Left ventricle myocardium superior (tissue), 1 donor: ENCODE measurements at regions not wholly inside any gene's neighbourhood (a gene's known extent, or its start where the extent isn't known, plus 50 kb on each side); places are given as distances from the start of the nearest gene placed in this dataset.
"Not testable (repeated sequence)": the region's sequence is repeated elsewhere in the genome, so short reads cannot be mapped to it uniquely, and the experiment has no call there.

Experiments used
- ATAC-seq: fragments of 200-7000 bp; cut with Tn5 transposase; one replicate; pipeline ENCODE4 v1.9.1; 2020; ENCODE audit warnings: mild to moderate bottlenecking, moderate library complexity
- DNase-seq: peaks from one replicate; pipeline ENCODE4 v3.0.0-alpha.2; 2020
- intact Hi-C: fragments of 100-400 bp; cut with micrococcal nuclease; formaldehyde crosslinking; loops from one replicate; pipeline ENCODE4 v1.11.0; 2022
- donor health status: DM: no; HTN: yes; CAD: no; lungs with severe emphysema.

GRCh38 chr7:4507886-4508285 lies 174.2 kb upstream of the FOXK1 start:
- ATAC-seq, intact Hi-C loops, DNase-seq: not testable (repeated sequence)

- intact Hi-C loops = no loop called here
- ATAC-seq (no peak), DNase-seq (no peak)
Measured at GRCh38 chr7:4513450-4513849, 168.6 kb upstream of the FOXK1 start.

- DNase-seq (no peak), ATAC-seq (no peak)
- intact Hi-C loops = no loop called here
Measured at GRCh38 chr7:4519819-4520520, 162.1 kb upstream of the FOXK1 start.

- DNase-seq (no peak), ATAC-seq (no peak)
- intact Hi-C loops = no loop called here
Measured at GRCh38 chr7:4523219-4523618, 158.9 kb upstream of the FOXK1 start.

GRCh38 chr7:4523873-4524272 lies 158.2 kb upstream of the FOXK1 start:
- intact Hi-C loops = no loop called here
- no peak for DNase-seq
- no peak for ATAC-seq

- no peak for ATAC-seq
- no peak for DNase-seq
- intact Hi-C loops = no loop called here
Measured at GRCh38 chr7:4525884-4526283, 156.2 kb upstream of the FOXK1 start.

GRCh38 chr7:4527988-4528636 lies 154.0 kb upstream of the FOXK1 start:
- intact Hi-C loops = no loop called here
- DNase-seq (no peak), ATAC-seq (no peak)

- intact Hi-C loops = no loop called here
- no peak for DNase-seq
- ATAC-seq = no peak
Measured at GRCh38 chr7:4531236-4531635, 150.9 kb upstream of the FOXK1 start.

GRCh38 chr7:4533339-4533738 lies 148.8 kb upstream of the FOXK1 start:
- ATAC-seq, intact Hi-C loops, DNase-seq: not testable (repeated sequence)

GRCh38 chr7:4549681-4550080 lies 132.4 kb upstream of the FOXK1 start:
- intact Hi-C loops = no loop called here
- peak; percentile 96 for ATAC-seq
- peak; percentile 82 for DNase-seq

- DNase-seq = no peak
- intact Hi-C loops = no loop called here
- ATAC-seq = peak; percentile 73
Measured at GRCh38 chr7:4550117-4550516, 132.0 kb upstream of the FOXK1 start.

GRCh38 chr7:4552985-4553384 lies 129.1 kb upstream of the FOXK1 start:
- intact Hi-C loops = no loop called here
- no peak for DNase-seq
- ATAC-seq = no peak

GRCh38 chr7:4556868-4557793 lies 125.0 kb upstream of the FOXK1 start:
- intact Hi-C loops = no loop called here

GRCh38 chr7:4561795-4562194 lies 120.3 kb upstream of the FOXK1 start:
- intact Hi-C loops = no loop called here
- ATAC-seq (no peak), DNase-seq (no peak)

More at GRCh38 chr7:4556868-4557793, 125.0 kb upstream of the FOXK1 start:
- DNase-seq (no peak), ATAC-seq (no peak)

GRCh38 chr7:4566714-4567113 lies 115.4 kb upstream of the FOXK1 start:
- no peak for ATAC-seq
- intact Hi-C loops = no loop called here
- no peak for DNase-seq

GRCh38 chr7:4574851-4575250 lies 107.2 kb upstream of the FOXK1 start:
- no peak for ATAC-seq
- DNase-seq = no peak
- intact Hi-C loops = no loop called here

GRCh38 chr7:4575254-4575653 lies 106.8 kb upstream of the FOXK1 start:
- no peak for ATAC-seq
- intact Hi-C loops = no loop called here
- DNase-seq = no peak

- ATAC-seq (no peak), DNase-seq (no peak)
- intact Hi-C loops = no loop called here
Measured at GRCh38 chr7:4602905-4603842, 78.9 kb upstream of the FOXK1 start.

GRCh38 chr7:4603843-4604231 lies 78.3 kb upstream of the FOXK1 start:
- DNase-seq (no peak), ATAC-seq (no peak)
- intact Hi-C loops = no loop called here
